ENCODE measurements at regions not wholly inside any gene's neighbourhood (a gene's known extent, or its start where the extent isn't known, plus 50 kb on each side); places are given as distances from the start of the nearest gene placed in this dataset.
A peak's percentile ranks its signal among the peaks of the same experiment; 100 is the strongest.
"Not testable (repeated sequence)": the region's sequence is repeated elsewhere in the genome, so short reads cannot be mapped to it uniquely, and the experiment has no call there.

GRCh38 chr15:70526221-70526973 is 237.0 kb downstream of the UACA start:
- peak; percentile 82 for DNase-seq (ENCODE audit: low spot score)

GRCh38 chr15:70525551-70525950 is 237.8 kb downstream of the UACA start:
- DNase-seq (ENCODE audit: low spot score), result no peak

- peak; percentile 41 for DNase-seq (ENCODE audit: low spot score)
These were observed 238.9 kb downstream of the UACA start for GRCh38 chr15:70524470-70524869.

GRCh38 chr15:70523616-70524015 is 239.7 kb downstream of the UACA start:
- peak; percentile 49 for DNase-seq (ENCODE audit: low spot score)

GRCh38 chr15:70523192-70523591 is 240.2 kb downstream of the UACA start:
- peak; percentile 53 for DNase-seq (ENCODE audit: low spot score)

- DNase-seq (ENCODE audit: low spot score), result peak; percentile 72
These were observed 240.9 kb downstream of the UACA start for GRCh38 chr15:70522323-70522966.

- DNase-seq (ENCODE audit: low spot score), result peak; percentile 88
These were observed 241.6 kb downstream of the UACA start for GRCh38 chr15:70521576-70522322.

- DNase-seq (ENCODE audit: low spot score), result peak; percentile 45
These were observed 243.7 kb downstream of the UACA start for GRCh38 chr15:70519616-70520015.

GRCh38 chr15:70519004-70519365 is 244.4 kb downstream of the UACA start:
- DNase-seq (ENCODE audit: low spot score), result no peak

- DNase-seq (ENCODE audit: low spot score), result no peak
These were observed 245.0 kb downstream of the UACA start for GRCh38 chr15:70518201-70519003.

- DNase-seq (ENCODE audit: low spot score), result no peak
These were observed 246.2 kb downstream of the UACA start for GRCh38 chr15:70517194-70517590.

GRCh38 chr15:70516408-70517193 is 246.8 kb downstream of the UACA start:
- no peak for DNase-seq (ENCODE audit: low spot score)

GRCh38 chr15:70514251-70514650 is 249.1 kb downstream of the UACA start:
- DNase-seq (ENCODE audit: low spot score), result no peak

- DNase-seq (ENCODE audit: low spot score), result no peak
These were observed 249.5 kb downstream of the UACA start for GRCh38 chr15:70513819-70514218.

GRCh38 chr15:70512772-70513362 is 250.5 kb downstream of the UACA start:
- no peak for DNase-seq (ENCODE audit: low spot score)

GRCh38 chr15:70511972-70512587 is 251.3 kb downstream of the UACA start:
- not testable (repeated sequence) for DNase-seq (ENCODE audit: low spot score)

- DNase-seq (ENCODE audit: low spot score), result no peak
These were observed 252.9 kb downstream of the UACA start for GRCh38 chr15:70510433-70510832.

GRCh38 chr15:70509731-70510143 is 253.6 kb downstream of the UACA start:
- no peak for DNase-seq (ENCODE audit: low spot score)

- no peak for DNase-seq (ENCODE audit: low spot score)
These were observed 254.1 kb downstream of the UACA start for GRCh38 chr15:70509282-70509662.
